GM20431 (cell line): ENCODE measurements at regions not wholly inside any gene's neighbourhood (a gene's known extent, or its start where the extent isn't known, plus 50 kb on each side); places are given as distances from the start of the nearest gene placed in this dataset.
"Not testable (repeated sequence)": the region's sequence is repeated elsewhere in the genome, so short reads cannot be mapped to it uniquely, and the experiment has no call there.

Experiments used
- in situ Hi-C: fragments of 300-500 bp; cut with MseI, MboI; formaldehyde crosslinking; loops from one replicate; pipeline ENCODE4 v1.15.0; 2020; ENCODE audit warnings: low sequenced_read_pairs; ENCODE audit not compliant: unreplicated experiment

- in situ Hi-C loops, result no loop called here
These were observed 1203.2 kb downstream of the TMEM121 start for GRCh38 chr14:106729551-106729950.

GRCh38 chr14:106733771-106734170 is 1207.4 kb downstream of the TMEM121 start:
- in situ Hi-C loops, result no loop called here

- in situ Hi-C loops, result no loop called here
These were observed 1210.6 kb downstream of the TMEM121 start for GRCh38 chr14:106737021-106737420.

GRCh38 chr14:106738075-106738474 is 1211.7 kb downstream of the TMEM121 start:
- in situ Hi-C loops, result no loop called here

GRCh38 chr14:106738598-106739258 is 1212.3 kb downstream of the TMEM121 start:
- in situ Hi-C loops, result not testable (repeated sequence)

GRCh38 chr14:106741086-106741827 is 1214.9 kb downstream of the TMEM121 start:
- in situ Hi-C loops, result not testable (repeated sequence)

- in situ Hi-C loops, result not testable (repeated sequence)
These were observed 1218.8 kb downstream of the TMEM121 start for GRCh38 chr14:106745016-106745767.

- in situ Hi-C loops, result not testable (repeated sequence)
These were observed 1223.7 kb downstream of the TMEM121 start for GRCh38 chr14:106750089-106750488.

- in situ Hi-C loops, result not testable (repeated sequence)
These were observed 1227.4 kb downstream of the TMEM121 start for GRCh38 chr14:106753751-106754150.

- in situ Hi-C loops, result not testable (repeated sequence)
These were observed 1231.1 kb downstream of the TMEM121 start for GRCh38 chr14:106757444-106757843.

- in situ Hi-C loops, result not testable (repeated sequence)
These were observed 1235.8 kb downstream of the TMEM121 start for GRCh38 chr14:106761886-106762816.

GRCh38 chr14:106764968-106765369 is 1238.6 kb downstream of the TMEM121 start:
- in situ Hi-C loops, result not testable (repeated sequence)

- in situ Hi-C loops, result no loop called here
These were observed 1239.8 kb downstream of the TMEM121 start for GRCh38 chr14:106766145-106766544.

GRCh38 chr14:106766551-106767277 is 1240.3 kb downstream of the TMEM121 start:
- in situ Hi-C loops, result not testable (repeated sequence)

GRCh38 chr14:106768230-106768629 is 1241.8 kb downstream of the TMEM121 start:
- in situ Hi-C loops, result not testable (repeated sequence)

GRCh38 chr14:106768972-106769700 is 1242.8 kb downstream of the TMEM121 start:
- in situ Hi-C loops, result not testable (repeated sequence)

GRCh38 chr14:106770158-106770672 is 1243.8 kb downstream of the TMEM121 start:
- in situ Hi-C loops, result not testable (repeated sequence)

- in situ Hi-C loops, result not testable (repeated sequence)
These were observed 1248.6 kb downstream of the TMEM121 start for GRCh38 chr14:106774889-106775480.
